HG02763 (cell line): ENCODE measurements at regions not wholly inside any gene's neighbourhood (a gene's known extent, or its start where the extent isn't known, plus 50 kb on each side); places are given as distances from the start of the nearest gene placed in this dataset.

ENCODE experiments used
- ATAC-seq: cut with Tn5 transposase; IDR thresholded peaks from one replicate; pipeline ENCODE4 v1.9.1; 2021; ENCODE audit warnings: mild to moderate bottlenecking, moderate library complexity; ENCODE audit not compliant: unreplicated experiment

GRCh38 chr4:79042079-79042674 is 102.9 kb upstream of the PAQR3 start:
- no peak for ATAC-seq

GRCh38 chr4:79034544-79034943 is 95.3 kb upstream of the PAQR3 start:
- ATAC-seq, result no peak

- ATAC-seq, result no peak
Observed at GRCh38 chr4:79030973-79031372, 91.7 kb upstream of the PAQR3 start.

GRCh38 chr4:79027656-79028055 is 88.4 kb upstream of the PAQR3 start:
- ATAC-seq, result no peak

GRCh38 chr4:79025170-79025569 is 85.9 kb upstream of the PAQR3 start:
- no peak for ATAC-seq

- ATAC-seq, result no peak
Observed at GRCh38 chr4:79023799-79024770, 84.8 kb upstream of the PAQR3 start.

GRCh38 chr4:79022529-79022928 is 83.3 kb upstream of the PAQR3 start:
- ATAC-seq, result no peak

GRCh38 chr4:79017481-79017880 is 78.2 kb upstream of the PAQR3 start:
- ATAC-seq, result no peak

- ATAC-seq, result no peak
Observed at GRCh38 chr4:79016878-79017277, 77.6 kb upstream of the PAQR3 start.

GRCh38 chr4:79015411-79015810 is 76.2 kb upstream of the PAQR3 start:
- ATAC-seq, result no peak

GRCh38 chr4:79014230-79014629 is 75.0 kb upstream of the PAQR3 start:
- ATAC-seq, result no peak

GRCh38 chr4:79013756-79014155 is 74.5 kb upstream of the PAQR3 start:
- ATAC-seq, result no peak

- ATAC-seq, result no peak
Observed at GRCh38 chr4:78990938-78991810, 51.9 kb upstream of the PAQR3 start.

GRCh38 chr4:78989697-78990270 is 50.5 kb upstream of the PAQR3 start:
- no peak for ATAC-seq
